ENCODE measurements at regions not wholly inside any gene's neighbourhood (a gene's known extent, or its start where the extent isn't known, plus 50 kb on each side); places are given as distances from the start of the nearest gene placed in this dataset.
A peak's percentile ranks its signal among the peaks of the same experiment; 100 is the strongest.

- Histone ChIP-seq H3K4me2 (ENCODE audit: insufficient read depth, insufficient read length, low read length) (no peak overlapping the region), H2BK15ac (ENCODE audit: low read depth, low read length) (no peak overlapping the region), H2BK12ac (ENCODE audit: insufficient read length, low read depth, low read length) (no peak overlapping the region), H3T11ph (ENCODE audit: low read length) (no peak overlapping the region), H3K56ac (ENCODE audit: insufficient read length, low read depth, low read length) (no peak overlapping the region), H3K18ac (ENCODE audit: insufficient read length, low read depth, low read length) (no peak overlapping the region), H2BK120ac (ENCODE audit: low read depth, low read length, poor library complexity, severe bottlenecking) (no peak overlapping the region), H2AFZ (ENCODE audit: low read length) (no peak overlapping the region), H3K9me3 (ENCODE audit: control insufficient read depth, low read depth, low read length) (no peaks in the 10 kb centered on the region), H3K79me1 (ENCODE audit: insufficient read depth, low read depth, low read length, poor library complexity, severe bottlenecking) (no peaks in the 10 kb centered on the region), H2BK5ac (ENCODE audit: insufficient read length, low read length) (no peak overlapping the region), H3K79me2 (ENCODE audit: insufficient read depth, low read length) (no peaks in the 10 kb centered on the region), H3K27ac (ENCODE audit: insufficient read length, low read depth, low read length) (no peak overlapping the region), H4K91ac (ENCODE audit: insufficient read length, low read depth, low read length) (no peak overlapping the region), H3K4me1 (ENCODE audit: insufficient read depth, low read length) (no peaks in the 10 kb centered on the region), H3K27me3 (ENCODE audit: insufficient read depth, low read length) (no peaks in the 10 kb centered on the region), H3K23me2 (ENCODE audit: insufficient read length, low read depth, low read length, poor library complexity, severe bottlenecking) (no peaks in the 10 kb centered on the region), H3K9ac (ENCODE audit: extremely low read depth, insufficient read length, low read length) (no peak overlapping the region), H2AK5ac (ENCODE audit: insufficient read length, low read length) (no peak overlapping the region), H3K4ac (ENCODE audit: low read depth, low read length) (no peak overlapping the region), H3K14ac (ENCODE audit: insufficient read depth, low read length) (no peak overlapping the region), H2BK20ac (ENCODE audit: low read depth, low read length, poor library complexity, severe bottlenecking) (no peak overlapping the region), H4K8ac (replicated peaks; ENCODE audit: insufficient read length, low read depth, low read length) (no peak overlapping the region), H3K23ac (ENCODE audit: insufficient read length, low read depth, low read length) (no peak overlapping the region), H4K5ac (ENCODE audit: insufficient read length, low read depth, low read length) (no peak overlapping the region), H4K20me1 (ENCODE audit: control insufficient read depth, insufficient read depth, insufficient read length) (no peaks in the 10 kb centered on the region)
- no CpG with 5 or more reads among the region's 3 CpGs for WGBS (ENCODE audit: extremely low coverage, insufficient read length, low lambda C conversion rate)
- DNase-seq: no peak
- no peaks in the 10 kb centered on the region; a peak in 3 of 7 replicates for H3K36me3 Mint-ChIP-seq (ENCODE audit: insufficient read depth in 1 of 3, low read depth in 3 of 3)
- peak overlapping the region in 1 of 3 experiments; percentile 94; a peak in 2 of 7 replicates for H3K27ac Mint-ChIP-seq
- no peak for TF ChIP-seq CTCF (conservative IDR thresholded peaks at IDR 0.05)
- no peaks in the 10 kb centered on the region for H3K27me3 Mint-ChIP-seq (ENCODE audit: low read depth)
- H3K9me3 Mint-ChIP-seq: peaks cover 0 to 3% of the 10 kb centered on the region in 2 experiments; a peak in 2 of 5 replicates
- peaks cover 4 to 5% of the 10 kb centered on the region in 2 experiments; a peak in 3 of 4 replicates for H3K4me1 Mint-ChIP-seq
- no peak overlapping the region for H3K4me3 Mint-ChIP-seq
Measured at GRCh38 chr13:79860791-79861190, 379.8 kb downstream of the NDFIP2 start.
